DND-41 (cell line): ENCODE measurements at regions not wholly inside any gene's neighbourhood (a gene's known extent, or its start where the extent isn't known, plus 50 kb on each side); places are given as distances from the start of the nearest gene placed in this dataset.

Source experiments
- ATAC-seq: fragments of 200-7000 bp; cut with Tn5 transposase; 3 replicates; pipeline ENCODE4 v1.9.1; 2021; ENCODE audit warnings: low read depth; ENCODE audit not compliant: insufficient read depth
- DNase-seq: peaks from one replicate; pipeline ENCODE4 v3.0.0-alpha.2; 2020
- H2AFZ ChIP-seq: 2 replicates; pipeline ENCODE4 v1.6.0; 2012; ENCODE audit warnings: low read depth, low read length
- H3K27ac ChIP-seq: 2 replicates; pipeline ENCODE4 v1.5.1; 2012; ENCODE audit warnings: low read length, inconsistent platforms
- H3K27me3 ChIP-seq: fragments of 200-600 bp; sonication (generic); 2 replicates; pipeline ENCODE4 v1.6.0; 2012; ENCODE audit warnings: low read length, mild to moderate bottlenecking, inconsistent platforms; ENCODE audit not compliant: insufficient read depth, poor library complexity
- H3K36me3 ChIP-seq: 2 replicates; pipeline ENCODE4 v1.5.1; 2012; ENCODE audit warnings: low read length, inconsistent platforms; ENCODE audit not compliant: insufficient read depth
- H3K4me1 ChIP-seq: 2 replicates; pipeline ENCODE4 v1.5.1; 2012; ENCODE audit warnings: mild to moderate bottlenecking, low read length; ENCODE audit not compliant: insufficient read depth
- H3K4me2 ChIP-seq: 2 replicates; pipeline ENCODE4 v1.6.0; 2012; ENCODE audit warnings: mild to moderate bottlenecking, moderate library complexity, low read length, inconsistent platforms; ENCODE audit not compliant: insufficient read depth
- H3K4me3 ChIP-seq, 2 experiments: fragments of 200-600 bp in 1 of 2; shearing (Covaris generic) in 1 of 2; 2 replicates each; pipeline ENCODE4 v1.5.1; 2012 to 2016; ENCODE audit warnings: inconsistent platforms in 2 of 2, low read length in 2 of 2, mild to moderate bottlenecking in 2 of 2, low read depth in 1 of 2, moderate library complexity in 1 of 2
- H3K79me2 ChIP-seq: 2 replicates; pipeline ENCODE4 v1.6.0; 2012; ENCODE audit warnings: low read length, inconsistent platforms; ENCODE audit not compliant: insufficient read depth
- H3K9ac ChIP-seq: 2 replicates; pipeline ENCODE4 v1.6.0; 2012; ENCODE audit warnings: low read depth, mild to moderate bottlenecking, inconsistent platforms, low read length, moderate library complexity
- H3K9me3 ChIP-seq: 2 replicates; pipeline ENCODE4 v1.5.1; 2012; ENCODE audit warnings: low read length, moderate library complexity, mild to moderate bottlenecking, inconsistent platforms; ENCODE audit not compliant: insufficient read depth, severe bottlenecking
- H4K20me1 ChIP-seq: 2 replicates; pipeline ENCODE4 v1.6.0; 2012; ENCODE audit warnings: low read length; ENCODE audit not compliant: insufficient read depth
- EZH2 ChIP-seq: IDR thresholded peaks from 3 replicates; pipeline ENCODE4 v1.6.1; 2012; ENCODE audit warnings: borderline replicate concordance, low read depth, mild to moderate bottlenecking, moderate library complexity, low read length, inconsistent platforms; ENCODE audit not compliant: severe bottlenecking
- TF ChIP-seq, protein P1 (sequence below): IDR thresholded peaks from 2 replicates; pipeline ENCODE4 v1.5.1; 2012; ENCODE audit warnings: borderline replicate concordance, low read length, moderate library complexity, mild to moderate bottlenecking; ENCODE audit not compliant: poor library complexity, severe bottlenecking; ENCODE audit errors: extremely low read depth

DNA sequence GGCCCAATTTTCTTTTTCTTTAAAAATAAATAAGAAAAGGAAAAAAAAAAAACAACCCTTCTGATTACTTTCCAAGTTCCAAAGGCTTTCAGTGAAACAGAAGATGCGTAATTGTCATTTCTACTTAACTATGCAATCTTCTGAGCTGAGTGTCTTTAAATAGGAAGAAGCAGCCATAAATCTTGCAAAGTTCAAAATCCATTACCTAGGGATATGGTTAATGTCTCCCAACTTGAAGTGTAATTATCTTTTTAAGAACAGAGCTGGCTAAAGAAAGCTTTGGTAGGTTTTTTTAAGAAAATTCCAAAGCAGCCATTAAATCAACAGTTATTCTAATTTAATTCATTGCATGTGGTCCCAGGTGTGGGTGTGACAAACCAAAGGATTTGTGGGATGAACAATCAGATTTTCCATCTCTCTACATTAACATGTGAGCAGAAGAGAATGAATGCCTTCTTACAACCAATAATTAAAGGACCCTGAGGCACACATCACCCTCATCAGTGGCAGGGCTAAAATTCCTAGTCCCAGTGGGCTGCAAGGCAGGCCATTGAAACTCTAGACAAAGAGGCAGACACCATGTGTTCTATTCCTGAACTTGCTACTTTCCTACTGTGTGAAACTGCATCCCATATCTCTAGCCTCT is 419.2 kb downstream of the REEP3 start:
- ATAC-seq = no peak
- no peak overlapping the region for H3K9ac ChIP-seq
- TF ChIP-seq EZH2 = no peak
- TF ChIP-seq, protein P1, sequence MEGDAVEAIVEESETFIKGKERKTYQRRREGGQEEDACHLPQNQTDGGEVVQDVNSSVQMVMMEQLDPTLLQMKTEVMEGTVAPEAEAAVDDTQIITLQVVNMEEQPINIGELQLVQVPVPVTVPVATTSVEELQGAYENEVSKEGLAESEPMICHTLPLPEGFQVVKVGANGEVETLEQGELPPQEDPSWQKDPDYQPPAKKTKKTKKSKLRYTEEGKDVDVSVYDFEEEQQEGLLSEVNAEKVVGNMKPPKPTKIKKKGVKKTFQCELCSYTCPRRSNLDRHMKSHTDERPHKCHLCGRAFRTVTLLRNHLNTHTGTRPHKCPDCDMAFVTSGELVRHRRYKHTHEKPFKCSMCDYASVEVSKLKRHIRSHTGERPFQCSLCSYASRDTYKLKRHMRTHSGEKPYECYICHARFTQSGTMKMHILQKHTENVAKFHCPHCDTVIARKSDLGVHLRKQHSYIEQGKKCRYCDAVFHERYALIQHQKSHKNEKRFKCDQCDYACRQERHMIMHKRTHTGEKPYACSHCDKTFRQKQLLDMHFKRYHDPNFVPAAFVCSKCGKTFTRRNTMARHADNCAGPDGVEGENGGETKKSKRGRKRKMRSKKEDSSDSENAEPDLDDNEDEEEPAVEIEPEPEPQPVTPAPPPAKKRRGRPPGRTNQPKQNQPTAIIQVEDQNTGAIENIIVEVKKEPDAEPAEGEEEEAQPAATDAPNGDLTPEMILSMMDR = no peak

DNA sequence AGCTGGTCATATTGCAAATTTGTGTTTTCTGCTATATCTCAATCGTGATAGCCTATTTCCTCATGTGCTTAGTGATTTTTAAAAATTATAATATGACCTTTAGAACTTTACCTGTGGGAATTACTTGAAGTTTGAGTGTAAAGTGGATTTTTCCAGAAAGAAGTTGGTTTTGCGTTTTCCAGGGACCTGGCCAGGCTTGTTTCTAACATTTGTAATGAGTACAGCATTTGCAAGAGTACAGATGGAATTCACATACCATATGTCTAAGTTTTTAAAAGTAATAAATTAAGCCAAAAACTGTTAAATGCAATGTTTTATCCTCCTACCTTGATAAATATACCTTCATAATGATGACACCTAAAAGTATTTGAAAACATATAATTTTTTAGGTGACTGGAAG is 443.2 kb downstream of the REEP3 start:
- Histone ChIP-seq H3K9ac (no peak overlapping the region), H3K4me2 (no peak overlapping the region), H3K79me2 (no peaks in the 10 kb centered on the region), H3K27me3 (no peaks in the 10 kb centered on the region), H3K36me3 (no peaks in the 10 kb centered on the region), H2AFZ (no peak overlapping the region), H3K27ac (no peak overlapping the region), H3K4me3 (no peak overlapping the region), H4K20me1 (no peaks in the 10 kb centered on the region), H3K4me1 (no peaks in the 10 kb centered on the region), H3K9me3 (no peaks in the 10 kb centered on the region)
- ATAC-seq (no peak), DNase-seq (no peak)
- TF ChIP-seq EZH2 = no peak
- TF ChIP-seq, protein P1 = no peak

More for the DNA sequence above, 419.2 kb downstream of the REEP3 start:
- H2AFZ ChIP-seq = no peak overlapping the region
- H3K4me1 ChIP-seq = no peaks in the 10 kb centered on the region
- H4K20me1 ChIP-seq = no peaks in the 10 kb centered on the region
- no peak overlapping the region for H3K4me2 ChIP-seq
- H3K27ac ChIP-seq = no peak overlapping the region
- H3K36me3 ChIP-seq = no peaks in the 10 kb centered on the region
- no peak for DNase-seq
- H3K4me3 ChIP-seq = no peak overlapping the region
- H3K79me2 ChIP-seq = no peaks in the 10 kb centered on the region
- H3K9me3 ChIP-seq = no peaks in the 10 kb centered on the region
- no peaks in the 10 kb centered on the region for H3K27me3 ChIP-seq

DNA sequence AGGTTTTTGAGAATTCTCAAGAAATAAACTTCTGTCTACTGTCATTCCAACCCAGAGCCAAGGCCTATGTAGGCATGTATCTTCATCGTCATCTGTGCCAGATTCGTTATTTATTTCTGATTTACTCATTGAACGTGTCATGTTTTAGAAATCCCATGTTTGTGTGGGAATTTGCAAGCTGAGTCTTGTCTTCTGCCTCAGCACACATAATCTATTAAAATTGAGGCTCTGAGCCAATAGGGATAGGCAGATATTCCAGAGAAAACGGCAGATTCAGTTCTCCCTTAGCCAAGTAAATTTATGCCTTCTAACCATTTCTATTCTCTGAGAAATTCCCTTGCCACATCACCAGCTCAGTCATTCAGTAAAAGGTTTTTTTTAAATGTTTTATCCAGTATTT is 444.6 kb downstream of the REEP3 start:
- H3K27me3 ChIP-seq = no peaks in the 10 kb centered on the region
- H3K27ac ChIP-seq = no peak overlapping the region
- no peaks in the 10 kb centered on the region for H3K79me2 ChIP-seq
- H4K20me1 ChIP-seq = no peaks in the 10 kb centered on the region
- no peaks in the 10 kb centered on the region for H3K4me1 ChIP-seq
- H3K9ac ChIP-seq = no peak overlapping the region
- no peaks in the 10 kb centered on the region for H3K9me3 ChIP-seq
- H2AFZ ChIP-seq = no peak overlapping the region
- TF ChIP-seq, protein P1 = no peak
- no peak for TF ChIP-seq EZH2
- no peak overlapping the region for H3K4me3 ChIP-seq
- no peaks in the 10 kb centered on the region for H3K36me3 ChIP-seq
- H3K4me2 ChIP-seq = no peak overlapping the region
- DNase-seq (no peak), ATAC-seq (no peak)
